ENCODE measurements at regions not wholly inside any gene's neighbourhood (a gene's known extent, or its start where the extent isn't known, plus 50 kb on each side); places are given as distances from the start of the nearest gene placed in this dataset.

DNA sequence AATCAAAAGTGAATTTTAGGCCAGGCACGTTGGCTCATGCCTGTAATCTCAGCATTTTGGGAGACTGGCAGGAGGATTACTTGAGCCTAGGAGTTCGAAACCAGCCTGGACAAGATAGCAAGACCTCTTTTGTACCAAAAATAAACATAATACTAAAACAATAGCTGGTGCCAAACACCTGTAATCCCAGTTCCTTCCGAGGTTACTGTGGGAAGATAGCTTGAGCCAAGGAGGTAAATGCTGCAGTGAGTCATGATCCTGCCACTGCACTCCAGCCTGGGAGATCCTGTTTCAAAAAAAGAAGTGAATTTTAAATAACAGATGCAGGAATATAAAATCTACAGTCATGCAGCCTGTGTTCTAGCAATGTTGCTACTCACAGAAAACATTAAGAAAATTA lies 488.3 kb downstream of the PPARGC1A start:
- no peak for DNase-seq

DNA sequence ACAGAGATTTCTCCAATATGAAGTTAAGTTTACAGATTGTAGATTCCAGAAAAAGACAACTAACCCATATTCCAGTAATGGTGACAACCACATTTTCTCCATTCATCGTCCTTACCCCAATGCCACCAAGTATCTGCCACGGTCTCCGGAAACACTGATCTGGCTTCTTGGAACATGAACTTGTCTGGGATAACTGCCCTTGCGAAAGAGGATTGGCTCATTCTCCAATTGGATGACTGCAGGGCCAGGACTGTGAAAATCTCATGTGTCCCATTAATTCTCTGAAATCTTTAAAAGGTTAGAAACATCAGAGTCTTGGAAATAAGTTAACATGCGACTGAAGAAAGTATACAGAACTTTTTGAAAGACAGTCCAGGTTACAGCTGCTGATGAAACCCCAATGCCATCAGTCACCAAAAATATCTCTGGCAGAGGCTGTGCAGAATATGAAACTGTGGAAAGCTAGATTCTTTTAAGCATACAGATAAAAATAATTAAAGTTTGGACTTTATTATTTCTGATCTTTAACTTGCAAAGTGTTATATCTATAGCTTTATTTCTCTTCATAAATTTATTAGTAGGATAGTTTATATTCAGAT lies 496.9 kb downstream of the PPARGC1A start:
- DNase-seq: no peak

DNA sequence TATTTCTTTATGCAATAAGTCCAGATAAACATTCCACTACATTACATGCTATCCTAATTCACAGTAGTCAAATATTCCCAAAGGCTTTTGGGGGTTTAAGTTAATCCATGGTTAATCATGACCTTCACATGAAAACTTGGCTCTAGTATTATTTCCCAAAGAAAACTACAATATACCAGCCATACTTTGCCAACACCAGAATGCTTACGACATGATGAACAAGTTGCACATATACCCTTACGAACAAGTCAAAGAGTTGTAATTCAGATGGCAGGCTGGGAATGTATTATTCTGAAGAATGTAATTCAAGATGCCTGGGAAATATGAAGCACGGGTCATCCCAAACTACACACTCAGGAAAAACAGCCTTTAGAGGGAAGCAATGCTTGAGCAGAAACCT lies 499.6 kb downstream of the PPARGC1A start:
- no peak for DNase-seq

DNA sequence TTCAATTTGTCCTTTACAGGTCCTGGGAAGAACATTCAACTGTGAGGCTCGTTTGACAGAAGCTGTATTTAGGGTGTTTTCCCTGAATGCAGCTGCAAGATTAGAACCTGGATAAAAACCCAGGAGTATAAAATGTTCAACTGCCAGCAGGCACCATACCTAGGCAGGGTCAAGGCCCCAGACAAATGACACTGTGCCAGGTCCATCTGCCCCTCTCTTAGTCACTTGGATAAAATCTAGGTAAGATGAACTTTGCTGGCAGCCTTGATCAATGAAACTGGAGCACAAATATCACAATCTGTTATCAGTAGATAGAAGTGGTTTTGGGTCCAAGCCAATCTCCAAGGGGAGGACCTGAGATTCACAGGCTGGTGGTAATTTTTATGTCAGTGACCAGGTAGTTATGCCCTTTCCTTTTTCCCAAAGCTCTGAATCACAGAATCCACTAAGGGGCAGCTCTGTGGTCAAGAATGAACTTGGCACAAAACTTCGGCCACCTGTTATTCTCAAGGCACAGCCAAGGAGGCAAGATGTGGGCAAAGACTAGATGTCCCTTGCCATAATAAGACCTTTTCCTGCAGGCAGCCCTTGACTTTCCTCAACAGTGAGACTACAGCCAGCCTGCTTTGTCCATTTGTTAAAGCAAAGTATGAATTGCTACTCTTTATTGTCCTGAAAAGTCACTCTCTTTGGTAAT lies 501.0 kb downstream of the PPARGC1A start:
- no peak for DNase-seq

DNA sequence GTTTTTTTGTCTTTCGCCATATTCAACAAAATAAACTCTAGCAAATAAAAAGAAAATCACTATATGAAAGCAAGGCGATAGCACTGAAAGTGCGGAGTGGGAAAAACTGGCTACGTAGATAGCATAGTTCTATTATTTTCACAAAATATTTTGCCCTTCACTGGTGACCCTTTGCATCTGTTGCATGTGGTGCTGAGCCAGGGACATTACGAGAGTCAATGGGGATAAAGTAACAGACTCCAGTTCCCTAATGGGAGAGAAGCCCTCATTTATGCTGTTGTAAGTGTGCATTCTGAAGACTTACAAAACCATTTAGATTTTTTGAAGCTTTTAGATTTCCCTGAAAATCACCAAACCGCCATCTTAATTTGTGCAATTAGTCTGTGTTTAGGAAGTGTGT lies 501.6 kb downstream of the PPARGC1A start:
- no peak for DNase-seq

DNA sequence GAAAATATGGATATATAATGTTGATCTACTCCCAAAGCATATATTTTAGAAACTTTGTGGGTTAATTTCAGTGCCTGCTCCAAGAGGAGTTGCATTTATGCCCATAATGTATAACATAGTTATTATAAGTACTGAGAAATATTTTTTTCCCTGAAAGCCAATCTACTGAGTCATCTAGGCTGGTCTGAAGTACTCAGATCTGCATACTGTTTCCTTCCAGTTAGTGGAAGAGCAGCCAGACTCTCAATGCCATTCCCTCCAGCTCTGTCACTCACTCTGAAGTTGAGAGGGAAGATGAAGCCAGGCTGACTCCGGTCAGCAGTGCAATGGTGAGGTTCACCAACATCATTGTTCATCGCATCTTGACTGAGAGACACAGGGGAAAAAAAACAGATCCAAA lies 505.1 kb downstream of the PPARGC1A start:
- DNase-seq: no peak

DNA sequence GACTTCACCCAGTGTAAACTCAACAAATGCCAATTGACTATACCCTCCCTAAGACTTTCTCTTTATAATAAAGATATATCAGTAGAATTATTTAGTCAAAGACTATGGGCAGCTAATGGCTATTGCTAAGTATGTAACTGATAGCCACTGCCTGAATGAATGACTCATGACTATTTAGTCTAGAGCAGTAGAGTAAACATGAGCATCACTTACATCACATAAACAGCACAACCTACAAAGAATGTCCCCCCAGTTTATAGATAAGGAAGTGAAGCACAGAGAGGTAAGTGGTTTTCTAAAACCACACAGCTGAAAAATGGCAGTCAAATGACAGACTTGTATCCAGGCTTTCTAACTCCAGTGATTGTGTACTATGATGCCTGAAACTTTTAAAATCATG lies 507.0 kb downstream of the PPARGC1A start:
- no peak for DNase-seq

DNA sequence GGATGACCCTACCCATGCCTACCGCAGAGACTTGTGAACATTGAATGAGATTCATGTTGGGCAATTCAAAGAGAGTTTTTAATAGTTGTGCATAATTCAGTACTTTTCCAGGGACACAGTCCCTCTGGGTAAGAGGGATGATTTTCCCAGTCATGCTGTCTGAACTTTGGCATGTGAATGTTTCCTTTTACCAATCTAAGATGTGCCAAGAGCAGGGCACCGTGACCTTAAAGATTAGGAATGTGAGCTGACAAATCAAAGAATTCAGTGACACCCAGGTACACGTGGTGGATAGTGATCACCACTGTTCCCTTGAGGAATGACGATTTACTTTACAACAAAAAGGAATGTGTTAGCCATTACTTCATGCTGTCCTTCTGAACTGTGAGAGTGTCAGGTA lies 515.6 kb downstream of the PPARGC1A start:
- DNase-seq: no peak

DNA sequence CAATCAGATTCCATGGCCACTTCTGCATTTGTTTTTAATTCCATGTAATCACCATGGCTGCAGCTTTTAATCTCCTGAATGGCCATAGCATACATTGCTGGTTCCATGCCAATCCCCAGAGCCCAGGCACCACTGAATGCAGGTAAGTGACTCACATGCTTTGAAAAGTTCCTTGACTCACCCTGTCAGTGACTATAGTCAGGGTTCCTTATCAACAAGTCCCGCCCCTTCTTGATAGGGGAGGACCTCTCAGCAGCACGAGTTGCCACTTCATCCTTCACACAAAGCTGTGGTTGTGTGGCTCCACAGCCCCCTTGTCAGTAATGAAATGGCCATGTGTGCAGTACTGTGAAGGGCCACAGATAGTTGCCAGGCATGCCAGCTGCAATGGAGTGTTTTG lies 516.6 kb downstream of the PPARGC1A start:
- no peak for DNase-seq

DNA sequence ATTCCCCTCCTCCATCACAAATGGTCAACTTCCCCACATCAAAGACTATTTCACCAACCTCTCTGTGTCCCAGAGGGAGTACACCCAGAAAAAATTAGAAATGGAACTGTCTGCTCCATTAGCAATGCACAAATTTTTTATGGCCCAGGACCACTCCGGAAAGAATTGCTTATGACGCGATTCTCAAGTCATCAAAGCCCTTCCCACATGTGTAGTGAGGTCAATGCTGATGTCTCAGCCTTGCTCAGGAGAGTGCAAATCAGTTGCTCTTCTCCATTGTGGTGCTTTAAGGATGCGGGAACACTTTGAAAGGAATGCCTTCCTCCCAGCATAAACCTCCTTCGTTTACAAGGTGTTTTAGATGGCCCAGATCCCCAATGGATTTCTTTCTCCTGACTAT lies 518.3 kb downstream of the PPARGC1A start:
- DNase-seq: no peak

DNA sequence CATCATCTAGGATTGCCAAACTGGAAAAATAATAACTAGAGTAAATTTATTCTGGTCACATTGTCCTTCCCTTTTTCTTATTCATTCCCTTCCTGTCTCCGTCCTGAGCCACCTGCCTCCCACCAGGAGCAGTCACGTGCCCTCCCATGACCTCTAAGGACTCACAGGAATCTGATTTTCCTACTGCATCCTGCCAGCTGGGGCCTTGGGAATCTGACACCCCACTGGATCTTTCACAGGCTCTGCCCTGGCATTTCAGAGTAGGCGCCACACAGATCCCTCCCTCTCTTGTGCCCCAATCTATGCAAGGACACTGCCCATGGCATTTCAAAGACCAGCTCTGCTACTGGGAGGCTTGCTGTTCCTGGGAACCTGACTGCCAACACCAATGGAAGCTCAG lies 520.5 kb downstream of the PPARGC1A start:
- DNase-seq: no peak

DNA sequence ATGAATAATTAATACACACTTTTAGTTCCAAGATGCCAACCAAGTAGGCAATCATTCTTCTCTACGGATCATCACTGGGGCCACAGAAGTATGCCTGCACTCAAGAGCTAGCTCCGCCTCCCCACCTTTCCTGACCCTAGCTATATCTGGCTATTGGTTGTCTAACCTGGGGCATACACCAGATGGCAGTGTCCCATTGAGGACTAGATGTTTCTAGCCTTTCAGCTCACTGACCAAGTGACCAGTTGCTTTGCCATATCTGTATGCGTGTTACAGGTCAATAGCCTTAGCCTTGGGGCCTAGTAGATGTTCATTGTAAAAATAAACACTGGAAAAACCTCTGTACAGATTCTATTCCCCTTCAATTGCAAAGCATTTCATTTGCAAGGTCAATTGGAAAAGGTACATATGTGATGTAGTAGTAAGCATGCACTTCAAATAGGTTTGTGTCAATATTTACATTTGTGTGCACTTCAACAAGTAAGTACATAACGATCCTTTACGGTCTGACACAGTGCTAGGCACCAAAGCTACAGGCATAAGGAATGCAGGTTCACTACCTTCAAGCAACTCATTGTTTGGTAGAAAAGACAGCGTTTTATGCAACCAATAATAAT lies 521.7 kb downstream of the PPARGC1A start:
- DNase-seq: no peak

DNA sequence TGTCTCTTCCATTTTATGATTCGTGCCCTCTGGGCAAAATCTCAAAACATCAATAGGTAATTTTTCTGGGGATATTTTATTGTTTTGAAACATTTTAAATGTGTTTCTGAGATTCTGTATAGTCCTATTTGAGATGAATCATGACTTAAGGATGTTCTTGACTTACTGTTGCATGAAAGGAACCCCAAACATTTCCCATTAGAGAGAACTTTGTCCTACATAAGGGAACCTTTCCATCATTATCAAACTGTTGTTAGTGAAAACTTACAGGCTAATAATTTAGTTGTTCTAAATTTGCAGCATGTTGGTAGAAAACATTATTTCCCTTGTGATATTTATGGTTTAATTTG lies 523.3 kb downstream of the PPARGC1A start:
- no peak for DNase-seq

DNA sequence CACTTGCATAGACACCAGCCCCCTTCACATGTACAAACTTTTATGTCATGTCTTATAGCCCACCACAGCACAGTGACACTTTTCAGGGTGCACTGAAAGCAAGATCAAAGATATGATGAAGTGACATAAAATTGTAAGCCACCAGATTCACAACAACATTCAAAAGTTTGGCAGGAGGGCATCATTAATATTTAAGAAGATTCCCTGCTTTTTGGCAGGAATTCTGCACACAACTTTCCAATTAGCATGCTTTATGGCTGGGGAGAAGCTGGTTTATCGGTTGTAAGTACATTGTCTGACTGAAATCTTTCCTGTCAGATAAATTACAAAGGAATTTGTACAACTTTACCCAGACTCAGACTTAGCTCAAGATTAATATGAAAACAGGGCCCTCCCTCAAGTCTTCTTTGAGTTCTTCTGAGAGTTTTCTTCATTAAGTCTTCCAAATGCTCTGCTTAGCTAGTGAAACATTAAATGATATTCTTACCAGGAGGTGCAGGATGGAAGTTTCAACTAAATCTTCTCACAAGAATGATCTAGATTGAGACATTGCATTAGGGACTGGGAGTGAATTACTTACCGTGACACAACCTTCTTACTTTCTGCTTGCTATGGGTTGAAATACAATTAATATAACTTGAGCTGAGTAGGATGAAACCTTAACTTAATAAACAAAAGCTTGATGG lies 523.8 kb downstream of the PPARGC1A start:
- no peak for DNase-seq

DNA sequence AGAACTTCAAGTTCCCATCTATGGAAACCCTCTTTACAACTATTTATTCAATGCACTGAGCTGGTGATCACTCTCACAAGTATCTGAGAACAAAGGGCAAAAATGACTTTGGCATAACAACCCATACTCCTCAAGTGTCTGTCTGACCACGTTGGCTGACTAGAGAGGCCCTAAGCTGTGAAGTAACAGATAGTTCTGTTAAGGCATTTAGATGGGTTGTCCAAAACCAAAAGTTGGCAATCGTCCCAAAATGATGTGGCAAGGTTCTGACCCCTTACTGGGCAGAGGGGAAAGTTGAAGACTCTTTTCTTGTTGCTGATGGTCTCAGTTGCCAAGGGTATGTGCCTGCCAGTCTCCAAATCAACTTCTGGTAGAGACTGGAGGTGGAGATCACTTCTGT lies 524.8 kb downstream of the PPARGC1A start:
- no peak for DNase-seq

DNA sequence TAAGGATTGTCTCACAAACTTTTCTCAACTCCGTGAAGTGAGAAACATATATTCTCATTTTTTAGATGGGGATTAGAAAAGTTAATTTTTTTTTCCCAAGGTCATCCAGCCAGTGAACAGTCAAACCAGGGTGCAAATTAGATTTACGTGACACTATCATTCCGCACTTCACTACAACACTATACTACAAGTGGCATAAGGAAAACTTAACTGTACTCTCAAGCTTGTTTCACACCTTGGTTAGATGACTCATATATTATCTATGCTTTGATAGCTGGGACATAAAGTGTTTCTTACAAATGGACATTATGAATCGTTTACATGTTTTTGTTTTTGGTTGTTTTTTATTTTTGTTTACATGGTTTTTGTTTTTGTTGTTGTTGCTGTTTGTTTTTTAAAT lies 525.7 kb downstream of the PPARGC1A start:
- DNase-seq: no peak

DNA sequence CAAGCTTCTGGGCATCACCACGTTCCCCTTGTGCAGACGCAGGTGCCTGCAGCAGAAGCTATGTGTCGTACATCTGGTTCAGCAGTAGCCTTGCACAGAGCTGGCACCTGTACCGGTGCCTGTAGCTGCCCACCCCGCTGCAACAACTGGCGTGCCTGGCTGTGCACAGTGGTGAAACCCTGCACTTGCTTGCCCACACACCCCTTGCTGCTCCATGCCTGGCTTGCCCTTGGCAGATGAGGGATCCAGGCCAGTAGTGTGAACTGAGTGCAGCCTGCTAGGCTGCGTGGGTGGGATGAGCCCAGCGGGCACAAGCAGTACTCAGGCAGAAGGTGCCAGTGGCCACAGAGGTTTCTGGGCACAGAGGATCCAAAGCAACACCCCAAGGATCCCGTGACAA lies 528.4 kb downstream of the PPARGC1A start:
- DNase-seq: no peak

DNA sequence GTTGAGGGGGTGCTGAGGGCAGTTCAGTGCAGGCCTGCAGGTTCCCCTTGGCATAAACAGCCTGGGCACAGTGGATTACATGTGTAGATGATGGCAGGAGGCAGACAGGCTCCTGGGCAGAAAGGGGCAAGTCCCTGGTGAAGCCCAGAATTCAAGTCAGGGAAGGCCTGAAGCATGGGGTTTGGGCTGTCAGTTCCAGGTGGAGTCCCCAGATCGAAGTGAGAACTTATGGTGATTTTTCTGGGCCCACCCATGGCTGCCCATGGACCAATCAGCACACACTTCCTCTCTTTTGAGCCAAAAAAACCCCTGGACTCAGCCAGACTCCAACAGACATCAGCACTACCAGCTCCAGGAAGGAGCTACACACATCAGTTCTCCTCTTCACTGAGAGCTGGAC lies 529.1 kb downstream of the PPARGC1A start:
- no peak for DNase-seq

DNA sequence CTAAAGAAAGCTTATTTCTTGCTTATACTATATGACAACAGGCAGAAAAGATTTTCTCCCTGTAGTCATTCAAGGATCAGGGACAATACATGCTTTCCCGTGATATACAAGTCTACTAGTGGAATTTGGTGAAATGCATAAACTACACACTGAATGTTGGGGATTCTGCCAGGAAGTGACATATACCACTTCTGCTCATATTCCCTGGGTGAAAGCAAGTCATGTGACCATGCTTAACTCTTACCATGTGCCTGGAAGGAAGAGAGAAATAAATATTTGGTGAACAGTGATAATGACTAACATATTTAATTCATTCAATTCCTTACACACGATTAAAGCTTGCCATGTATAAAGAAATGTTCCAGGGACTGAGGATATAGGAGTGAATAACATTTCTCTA lies 534.6 kb downstream of the PPARGC1A start:
- no peak for DNase-seq

DNA sequence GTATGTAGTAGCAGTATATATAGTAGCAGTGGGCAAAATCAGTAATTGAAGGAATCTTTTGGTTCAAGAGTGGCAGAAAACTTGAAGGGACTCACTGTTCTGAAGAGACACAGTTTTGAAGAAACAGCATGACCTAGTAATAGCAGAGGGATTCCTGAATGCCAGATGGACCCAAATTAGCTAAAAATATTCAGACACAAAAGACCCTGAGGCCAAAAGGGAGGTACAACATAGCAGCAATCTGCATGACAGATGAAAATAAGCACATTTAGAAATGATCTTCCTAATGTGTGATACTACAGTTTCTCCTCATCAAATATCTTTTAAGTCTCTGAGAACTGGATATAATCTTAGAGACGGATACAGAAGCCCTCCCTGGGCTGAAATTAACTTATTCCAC lies 536.6 kb downstream of the PPARGC1A start:
- DNase-seq: no peak

DNA sequence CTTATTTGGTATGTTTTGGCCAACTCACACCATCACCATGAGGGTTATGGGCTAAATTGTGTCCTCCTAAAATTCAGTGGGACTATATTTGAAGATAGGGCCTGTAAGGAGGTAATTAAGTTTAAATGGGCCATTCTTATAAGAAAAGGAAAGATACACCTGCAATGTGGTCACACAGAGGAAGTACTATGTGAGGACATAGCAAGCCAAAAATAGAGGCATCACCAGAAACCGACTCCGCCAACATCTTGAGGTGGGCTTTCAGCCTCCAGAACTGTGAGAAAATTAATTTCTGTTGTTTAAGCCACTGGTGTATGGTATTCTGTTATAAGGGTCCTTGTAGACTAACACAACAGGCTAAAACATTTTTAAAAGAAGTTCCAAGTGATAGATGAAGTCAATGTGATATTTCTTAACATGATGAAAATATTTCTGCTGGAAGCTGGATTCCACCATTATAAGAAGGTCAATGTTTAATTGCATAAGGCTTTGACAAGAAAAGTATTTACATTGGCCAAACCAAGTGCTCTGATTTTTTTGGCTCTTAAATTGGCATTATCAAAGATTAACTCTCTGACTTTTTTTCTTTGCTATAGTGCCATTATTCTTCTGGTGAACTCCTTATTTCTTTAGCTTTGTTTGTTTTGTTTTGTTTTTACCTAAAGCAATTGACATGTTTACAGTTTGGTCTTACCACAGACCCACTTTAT lies 540.9 kb downstream of the PPARGC1A start:
- no peak for DNase-seq

DNA sequence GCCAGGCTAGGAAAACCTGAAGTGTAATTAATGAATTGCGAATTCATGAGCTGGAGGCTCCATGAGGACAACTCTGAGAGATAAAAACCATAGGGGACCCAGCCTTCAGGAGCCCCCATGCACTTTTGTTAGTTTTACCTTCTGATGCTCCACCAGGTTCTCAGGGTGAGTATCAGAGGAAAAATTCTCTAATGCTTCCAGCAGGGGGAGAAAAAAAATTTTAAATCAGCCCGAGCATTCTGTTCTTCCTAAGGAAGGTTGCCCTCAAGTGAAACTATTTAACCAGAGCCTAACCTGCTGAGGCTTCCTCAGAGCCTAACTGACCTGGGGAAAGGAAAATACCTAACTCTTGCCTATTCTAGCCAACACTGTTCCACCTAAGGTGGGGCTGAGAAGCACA lies 552.6 kb downstream of the PPARGC1A start:
- DNase-seq: no peak
